ENCODE measurements at regions not wholly inside any gene's neighbourhood (a gene's known extent, or its start where the extent isn't known, plus 50 kb on each side); places are given as distances from the start of the nearest gene placed in this dataset.

DNA sequence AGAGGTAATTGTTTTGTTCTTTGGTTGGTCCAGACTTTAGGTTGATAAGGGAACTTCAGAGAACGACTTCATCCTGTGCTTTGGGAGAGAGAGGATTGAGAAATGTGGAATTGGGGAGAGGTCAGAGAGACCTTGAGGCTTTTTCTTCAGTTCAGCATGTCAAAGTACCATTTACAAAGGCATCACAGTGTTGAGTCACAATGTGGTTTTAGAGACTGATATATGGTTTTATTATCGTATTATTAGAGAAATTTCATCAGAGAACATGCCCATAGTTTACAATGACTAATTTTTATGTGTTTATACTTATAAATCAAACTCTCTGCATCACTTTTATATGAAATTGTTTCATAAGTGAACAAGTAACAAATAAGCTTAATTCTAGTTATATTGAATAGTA is 626.6 kb downstream of the DSC3 start:
- TF ChIP-seq, protein P1, sequence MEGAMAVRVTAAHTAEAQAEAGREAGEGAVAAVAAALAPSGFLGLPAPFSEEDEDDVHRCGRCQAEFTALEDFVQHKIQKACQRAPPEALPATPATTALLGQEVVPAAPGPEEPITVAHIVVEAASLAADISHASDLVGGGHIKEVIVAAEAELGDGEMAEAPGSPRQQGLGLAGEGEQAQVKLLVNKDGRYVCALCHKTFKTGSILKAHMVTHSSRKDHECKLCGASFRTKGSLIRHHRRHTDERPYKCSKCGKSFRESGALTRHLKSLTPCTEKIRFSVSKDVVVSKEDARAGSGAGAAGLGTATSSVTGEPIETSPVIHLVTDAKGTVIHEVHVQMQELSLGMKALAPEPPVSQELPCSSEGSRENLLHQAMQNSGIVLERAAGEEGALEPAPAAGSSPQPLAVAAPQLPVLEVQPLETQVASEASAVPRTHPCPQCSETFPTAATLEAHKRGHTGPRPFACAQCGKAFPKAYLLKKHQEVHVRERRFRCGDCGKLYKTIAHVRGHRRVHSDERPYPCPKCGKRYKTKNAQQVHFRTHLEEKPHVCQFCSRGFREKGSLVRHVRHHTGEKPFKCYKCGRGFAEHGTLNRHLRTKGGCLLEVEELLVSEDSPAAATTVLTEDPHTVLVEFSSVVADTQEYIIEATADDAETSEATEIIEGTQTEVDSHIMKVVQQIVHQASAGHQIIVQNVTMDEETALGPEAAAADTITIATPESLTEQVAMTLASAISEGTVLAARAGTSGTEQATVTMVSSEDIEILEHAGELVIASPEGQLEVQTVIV (IDR thresholded peaks at IDR 0.05; ENCODE audit: borderline replicate concordance, partially characterized antibody) = no peak
- TF ChIP-seq, protein P2, sequence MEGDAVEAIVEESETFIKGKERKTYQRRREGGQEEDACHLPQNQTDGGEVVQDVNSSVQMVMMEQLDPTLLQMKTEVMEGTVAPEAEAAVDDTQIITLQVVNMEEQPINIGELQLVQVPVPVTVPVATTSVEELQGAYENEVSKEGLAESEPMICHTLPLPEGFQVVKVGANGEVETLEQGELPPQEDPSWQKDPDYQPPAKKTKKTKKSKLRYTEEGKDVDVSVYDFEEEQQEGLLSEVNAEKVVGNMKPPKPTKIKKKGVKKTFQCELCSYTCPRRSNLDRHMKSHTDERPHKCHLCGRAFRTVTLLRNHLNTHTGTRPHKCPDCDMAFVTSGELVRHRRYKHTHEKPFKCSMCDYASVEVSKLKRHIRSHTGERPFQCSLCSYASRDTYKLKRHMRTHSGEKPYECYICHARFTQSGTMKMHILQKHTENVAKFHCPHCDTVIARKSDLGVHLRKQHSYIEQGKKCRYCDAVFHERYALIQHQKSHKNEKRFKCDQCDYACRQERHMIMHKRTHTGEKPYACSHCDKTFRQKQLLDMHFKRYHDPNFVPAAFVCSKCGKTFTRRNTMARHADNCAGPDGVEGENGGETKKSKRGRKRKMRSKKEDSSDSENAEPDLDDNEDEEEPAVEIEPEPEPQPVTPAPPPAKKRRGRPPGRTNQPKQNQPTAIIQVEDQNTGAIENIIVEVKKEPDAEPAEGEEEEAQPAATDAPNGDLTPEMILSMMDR (IDR thresholded peaks at IDR 0.05 in 2 of 3, conservative IDR thresholded peaks at IDR 0.05 in 1 of 3; ENCODE audit: control insufficient read depth in 2 of 3, extremely low read depth in 1 of 3, insufficient read depth in 1 of 3, low read depth in 3 of 3, low read length in 3 of 3) = no peak
- TF ChIP-seq SMAD1 (IDR thresholded peaks at IDR 0.05; ENCODE audit: low read depth, partially characterized antibody) (no peak), CHD2 (IDR thresholded peaks at IDR 0.05; ENCODE audit: borderline replicate concordance, low read depth, low read length) (no peak)
- TF ChIP-seq, protein P3, sequence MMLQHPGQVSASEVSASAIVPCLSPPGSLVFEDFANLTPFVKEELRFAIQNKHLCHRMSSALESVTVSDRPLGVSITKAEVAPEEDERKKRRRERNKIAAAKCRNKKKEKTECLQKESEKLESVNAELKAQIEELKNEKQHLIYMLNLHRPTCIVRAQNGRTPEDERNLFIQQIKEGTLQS (IDR thresholded peaks at IDR 0.05; ENCODE audit: borderline replicate concordance, extremely low read depth, low read depth, low read length) = no peak
